Fibroblast of villous mesenchyme (primary cell): ENCODE measurements at regions not wholly inside any gene's neighbourhood (a gene's known extent, or its start where the extent isn't known, plus 50 kb on each side); places are given as distances from the start of the nearest gene placed in this dataset.
"Not testable (repeated sequence)": the region's sequence is repeated elsewhere in the genome, so short reads cannot be mapped to it uniquely, and the experiment has no call there.

Experiments
- DNase-seq: peaks from one replicate; pipeline ENCODE4 v3.0.0-alpha.2; 2010; ENCODE audit warnings: low read depth
- H3K4me3 ChIP-seq: 2 replicates; pipeline ENCODE4 v1.5.1; 2011; ENCODE audit warnings: low read depth, mild to moderate bottlenecking, low read length
- TF ChIP-seq, protein P1 (sequence below): IDR thresholded peaks from 2 replicates; pipeline ENCODE4 v1.5.1; 2012; ENCODE audit warnings: low read depth, mild to moderate bottlenecking, low read length; ENCODE audit not compliant: insufficient read depth

DNA sequence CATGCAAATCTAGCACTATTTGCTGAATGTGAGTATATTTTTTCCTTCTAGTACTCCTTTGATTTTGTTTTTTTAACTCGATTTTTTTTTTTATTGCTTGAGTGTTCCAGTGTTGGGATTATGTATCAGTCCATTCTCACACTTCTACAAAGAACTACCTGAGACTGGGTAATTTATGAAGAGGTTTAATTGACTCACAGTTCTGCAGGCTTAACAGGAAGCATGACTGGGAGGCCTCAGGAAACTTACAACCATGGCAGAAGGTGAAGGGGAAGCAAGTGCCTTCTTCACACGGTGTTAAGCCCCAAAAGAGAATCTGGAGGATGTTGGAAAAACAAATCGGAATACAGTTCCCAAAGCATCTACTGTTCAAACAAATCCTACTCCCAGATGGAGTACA, 69.1 kb downstream of the ZNF518B start:
- not testable (repeated sequence) for H3K4me3 ChIP-seq, DNase-seq

GRCh38 chr4:10385994-10386394, 71.2 kb downstream of the ZNF518B start:
- TF ChIP-seq, protein P1, sequence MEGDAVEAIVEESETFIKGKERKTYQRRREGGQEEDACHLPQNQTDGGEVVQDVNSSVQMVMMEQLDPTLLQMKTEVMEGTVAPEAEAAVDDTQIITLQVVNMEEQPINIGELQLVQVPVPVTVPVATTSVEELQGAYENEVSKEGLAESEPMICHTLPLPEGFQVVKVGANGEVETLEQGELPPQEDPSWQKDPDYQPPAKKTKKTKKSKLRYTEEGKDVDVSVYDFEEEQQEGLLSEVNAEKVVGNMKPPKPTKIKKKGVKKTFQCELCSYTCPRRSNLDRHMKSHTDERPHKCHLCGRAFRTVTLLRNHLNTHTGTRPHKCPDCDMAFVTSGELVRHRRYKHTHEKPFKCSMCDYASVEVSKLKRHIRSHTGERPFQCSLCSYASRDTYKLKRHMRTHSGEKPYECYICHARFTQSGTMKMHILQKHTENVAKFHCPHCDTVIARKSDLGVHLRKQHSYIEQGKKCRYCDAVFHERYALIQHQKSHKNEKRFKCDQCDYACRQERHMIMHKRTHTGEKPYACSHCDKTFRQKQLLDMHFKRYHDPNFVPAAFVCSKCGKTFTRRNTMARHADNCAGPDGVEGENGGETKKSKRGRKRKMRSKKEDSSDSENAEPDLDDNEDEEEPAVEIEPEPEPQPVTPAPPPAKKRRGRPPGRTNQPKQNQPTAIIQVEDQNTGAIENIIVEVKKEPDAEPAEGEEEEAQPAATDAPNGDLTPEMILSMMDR = no peak
- DNase-seq = no peak
- H3K4me3 ChIP-seq = no peak overlapping the region

DNA sequence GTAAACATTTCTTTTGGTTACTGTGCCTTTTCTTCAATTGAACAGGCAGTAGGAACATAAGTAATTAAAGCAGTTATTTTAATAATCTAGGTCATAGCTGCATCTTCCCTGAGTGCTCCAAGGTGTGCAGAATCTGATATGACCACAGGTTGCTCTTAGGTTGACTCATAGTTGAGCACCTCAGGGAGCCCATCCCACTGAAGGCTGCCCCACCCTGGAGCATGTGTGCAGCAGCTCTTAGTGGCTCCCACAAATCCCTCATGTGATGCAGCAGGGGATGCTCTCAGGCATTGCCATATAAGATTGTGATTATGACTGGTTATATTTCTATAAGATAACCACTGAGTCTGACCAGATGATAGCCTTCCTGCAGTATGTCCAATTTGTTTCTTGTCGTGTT, 72.3 kb downstream of the ZNF518B start:
- no peak for DNase-seq

DNA sequence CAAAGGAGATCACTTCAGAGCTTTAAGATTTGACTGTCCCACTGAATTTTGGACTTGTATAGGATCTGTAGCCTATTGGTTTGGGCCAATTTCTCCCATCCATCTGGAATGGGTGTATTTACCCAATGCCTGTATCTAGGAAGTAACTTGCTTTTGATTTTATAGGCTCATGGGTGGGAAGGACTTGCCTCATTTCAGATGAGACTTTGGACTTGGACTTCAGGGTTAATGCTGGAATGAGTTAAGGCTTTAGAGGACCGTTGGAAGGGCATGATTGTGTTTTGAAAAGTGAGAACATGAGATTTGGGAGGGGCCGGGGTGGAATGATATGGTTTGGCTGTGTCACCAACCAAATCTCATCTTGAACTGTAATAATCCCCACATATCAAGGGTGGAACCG, 73.8 kb downstream of the ZNF518B start:
- no peak overlapping the region for H3K4me3 ChIP-seq
- TF ChIP-seq, protein P1 = no peak
- DNase-seq = no peak

More for the DNA sequence above, 72.3 kb downstream of the ZNF518B start:
- TF ChIP-seq, protein P1 = no peak
- H3K4me3 ChIP-seq = no peak overlapping the region

DNA sequence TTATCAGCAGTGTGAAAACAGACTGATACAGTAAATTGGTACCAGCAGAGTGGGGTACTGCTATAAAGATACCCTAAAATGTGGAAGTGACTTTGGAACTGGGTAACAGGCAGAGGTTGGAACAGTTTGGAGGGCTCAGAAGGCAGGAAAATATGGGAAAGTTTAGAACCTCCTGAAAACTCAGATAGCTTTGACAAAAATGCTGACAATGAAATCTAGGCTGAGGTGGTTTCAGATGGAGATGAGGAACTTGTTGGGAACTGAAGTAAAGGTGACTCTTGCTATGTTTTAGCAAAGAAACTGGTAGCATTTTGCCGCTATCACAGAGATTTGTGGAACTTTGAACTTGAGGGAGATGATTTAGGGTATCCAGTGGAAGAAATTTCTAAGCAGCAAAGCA, 75.1 kb downstream of the ZNF518B start:
- DNase-seq, H3K4me3 ChIP-seq: not testable (repeated sequence)

GRCh38 chr4:10381146-10381545, 76.1 kb downstream of the ZNF518B start:
- TF ChIP-seq, protein P1 = no peak
- DNase-seq = no peak
- H3K4me3 ChIP-seq = no peak overlapping the region

DNA sequence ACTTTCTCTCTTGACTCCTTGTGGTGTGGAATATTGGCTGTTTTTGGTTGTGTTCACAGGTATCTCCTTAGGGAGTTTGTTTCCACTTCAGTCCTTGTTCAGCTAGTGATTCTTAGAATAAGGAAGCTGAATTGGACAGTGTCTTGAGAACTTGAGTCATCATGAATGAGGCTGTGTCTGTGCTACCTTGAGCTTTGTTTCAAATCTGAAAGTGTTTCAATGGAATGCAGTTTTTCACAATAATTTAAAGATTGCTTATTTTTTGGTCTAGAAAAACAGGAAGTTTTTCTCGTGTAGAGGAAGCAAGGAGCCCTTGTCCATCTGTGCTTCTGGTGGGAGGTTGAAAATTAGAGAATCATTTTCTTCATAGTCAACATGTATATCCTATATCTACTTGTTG, 76.5 kb downstream of the ZNF518B start:
- no peak overlapping the region for H3K4me3 ChIP-seq
- DNase-seq = no peak
- TF ChIP-seq, protein P1 = no peak

GRCh38 chr4:10371869-10372471, 85.3 kb downstream of the ZNF518B start:
- no peak overlapping the region for H3K4me3 ChIP-seq
- TF ChIP-seq, protein P1 = no peak
- peak; percentile 38 for DNase-seq
